GM12873 (cell line): ENCODE measurements at regions not wholly inside any gene's neighbourhood (a gene's known extent, or its start where the extent isn't known, plus 50 kb on each side); places are given as distances from the start of the nearest gene placed in this dataset.

Experiments used
- CTCF ChIP-seq: IDR thresholded peaks from 2 replicates; pipeline ENCODE4 v1.5.1; 2012; ENCODE audit warnings: low read depth, mild to moderate bottlenecking, moderate library complexity, low read length, control low read depth; ENCODE audit not compliant: insufficient read depth; ENCODE audit errors: missing control alignments

- no peak for TF ChIP-seq CTCF
Observed at GRCh38 chr5:3511934-3512333, 83.7 kb upstream of the IRX1 start.

GRCh38 chr5:3511519-3511918, 84.1 kb upstream of the IRX1 start:
- TF ChIP-seq CTCF = no peak

GRCh38 chr5:3510642-3511417, 84.8 kb upstream of the IRX1 start:
- no peak for TF ChIP-seq CTCF

- peak; percentile 12 for TF ChIP-seq CTCF
Observed at GRCh38 chr5:3509290-3509689, 86.3 kb upstream of the IRX1 start.

GRCh38 chr5:3508395-3508794, 87.2 kb upstream of the IRX1 start:
- no peak for TF ChIP-seq CTCF

GRCh38 chr5:3490957-3491507, 104.6 kb upstream of the IRX1 start:
- no peak for TF ChIP-seq CTCF

- no peak for TF ChIP-seq CTCF
Observed at GRCh38 chr5:3489239-3489843, 106.3 kb upstream of the IRX1 start.
